Choroid plexus epithelial cell (primary cell): ENCODE measurements at regions not wholly inside any gene's neighbourhood (a gene's known extent, or its start where the extent isn't known, plus 50 kb on each side); places are given as distances from the start of the nearest gene placed in this dataset.
A peak's percentile ranks its signal among the peaks of the same experiment; 100 is the strongest.

Experiments used
- DNase-seq: peaks from one replicate; pipeline ENCODE4 v3.0.0-alpha.2; 2010; ENCODE audit warnings: low read depth
- H3K4me3 ChIP-seq: 2 replicates; pipeline ENCODE4 v1.5.1; 2011; ENCODE audit warnings: low read depth, mild to moderate bottlenecking, control low read depth, low read length, moderate library complexity
- CTCF ChIP-seq: conservative IDR thresholded peaks from 2 replicates; pipeline ENCODE4 v1.5.1; 2011; ENCODE audit warnings: low read depth, mild to moderate bottlenecking, control low read depth, inconsistent platforms, low read length, moderate library complexity

DNA sequence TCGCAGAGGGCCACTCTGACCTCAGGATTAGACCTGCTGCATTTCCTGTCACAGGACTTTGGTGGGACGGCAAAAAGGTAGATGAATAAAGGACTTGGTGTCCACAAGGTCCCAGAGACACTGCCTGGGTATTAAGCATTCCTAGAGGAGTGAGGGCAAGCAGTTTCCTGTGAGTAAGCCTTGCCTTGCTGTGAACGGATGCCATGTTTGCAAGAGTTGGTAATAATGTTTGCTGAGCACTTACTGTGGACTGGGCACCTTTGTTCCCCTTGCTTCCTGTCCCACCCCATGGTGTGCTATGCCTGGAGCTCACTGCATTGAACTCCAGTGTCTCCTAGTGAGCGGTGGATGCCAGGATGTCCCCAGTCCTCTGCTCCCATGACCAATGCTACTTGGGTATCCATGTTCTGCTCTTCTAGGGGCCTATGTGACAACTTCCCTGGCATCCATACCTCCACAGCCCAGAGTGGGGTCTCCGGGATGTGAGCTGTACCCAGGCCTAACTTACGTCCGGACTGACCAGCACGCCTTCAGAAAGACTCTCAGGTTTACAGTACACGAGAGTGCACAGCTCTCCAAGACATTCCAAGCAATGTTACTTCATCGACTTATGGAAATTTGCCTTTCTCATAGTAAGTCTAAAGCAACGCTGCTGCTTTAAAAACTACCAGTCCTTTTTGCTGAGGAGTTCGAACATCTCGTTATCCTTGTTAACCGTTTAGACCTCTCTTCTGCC lies 95.5 kb upstream of the MSX1 start:
- DNase-seq, result peak; percentile 70
- TF ChIP-seq CTCF, result no peak
- H3K4me3 ChIP-seq, result no peak overlapping the region

DNA sequence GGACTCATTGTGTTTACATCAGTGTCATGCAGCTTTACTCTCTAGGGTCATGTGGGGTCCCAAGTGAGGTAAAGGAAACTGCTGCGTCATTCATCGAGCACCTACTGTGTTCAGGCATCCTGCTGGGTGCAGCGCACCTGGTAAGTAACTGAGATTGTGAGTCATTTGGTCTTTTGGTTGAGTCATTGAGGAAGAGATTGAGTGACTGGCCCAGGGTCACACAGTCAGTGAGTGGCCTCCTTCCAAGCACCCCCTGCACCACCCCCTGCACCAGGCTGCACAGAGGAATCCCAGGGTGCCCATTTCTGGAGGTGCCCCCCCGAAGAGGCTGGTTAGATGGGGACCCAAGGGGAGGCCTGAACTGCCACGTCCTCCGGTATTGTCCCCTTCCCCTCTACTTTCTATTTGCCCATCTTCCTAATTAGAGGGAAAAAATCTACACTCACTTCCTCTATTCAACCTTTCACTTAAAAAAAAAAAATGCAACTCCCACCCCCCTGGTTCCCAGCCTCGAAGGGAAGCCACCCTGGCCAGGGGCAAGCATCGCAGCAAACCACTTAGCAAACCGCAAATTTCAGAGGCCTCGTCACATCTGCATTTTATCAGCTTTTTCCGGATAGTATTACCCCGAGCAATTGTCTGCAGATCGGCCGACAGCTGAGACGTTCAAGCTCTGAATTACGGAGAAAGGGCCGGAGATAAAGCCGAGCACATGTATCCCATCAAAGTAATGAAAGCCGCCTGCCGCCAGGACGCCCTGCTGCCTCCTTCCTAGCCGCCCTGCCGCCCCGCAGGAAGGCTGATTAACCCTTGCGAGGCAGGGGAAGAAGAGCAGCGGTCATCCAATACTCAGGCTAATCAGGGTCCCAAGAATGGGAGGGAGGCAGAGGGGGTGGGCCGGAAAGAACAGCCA lies 96.3 kb upstream of the MSX1 start:
- no peak overlapping the region for H3K4me3 ChIP-seq

GRCh38 chr4:4762300-4762699 lies 97.2 kb upstream of the MSX1 start:
- H3K4me3 ChIP-seq, result no peak overlapping the region
- no peak for DNase-seq
- TF ChIP-seq CTCF, result no peak

More for the DNA sequence above, 96.3 kb upstream of the MSX1 start:
- TF ChIP-seq CTCF, result peak; percentile 27
- DNase-seq, result peak; percentile 93

DNA sequence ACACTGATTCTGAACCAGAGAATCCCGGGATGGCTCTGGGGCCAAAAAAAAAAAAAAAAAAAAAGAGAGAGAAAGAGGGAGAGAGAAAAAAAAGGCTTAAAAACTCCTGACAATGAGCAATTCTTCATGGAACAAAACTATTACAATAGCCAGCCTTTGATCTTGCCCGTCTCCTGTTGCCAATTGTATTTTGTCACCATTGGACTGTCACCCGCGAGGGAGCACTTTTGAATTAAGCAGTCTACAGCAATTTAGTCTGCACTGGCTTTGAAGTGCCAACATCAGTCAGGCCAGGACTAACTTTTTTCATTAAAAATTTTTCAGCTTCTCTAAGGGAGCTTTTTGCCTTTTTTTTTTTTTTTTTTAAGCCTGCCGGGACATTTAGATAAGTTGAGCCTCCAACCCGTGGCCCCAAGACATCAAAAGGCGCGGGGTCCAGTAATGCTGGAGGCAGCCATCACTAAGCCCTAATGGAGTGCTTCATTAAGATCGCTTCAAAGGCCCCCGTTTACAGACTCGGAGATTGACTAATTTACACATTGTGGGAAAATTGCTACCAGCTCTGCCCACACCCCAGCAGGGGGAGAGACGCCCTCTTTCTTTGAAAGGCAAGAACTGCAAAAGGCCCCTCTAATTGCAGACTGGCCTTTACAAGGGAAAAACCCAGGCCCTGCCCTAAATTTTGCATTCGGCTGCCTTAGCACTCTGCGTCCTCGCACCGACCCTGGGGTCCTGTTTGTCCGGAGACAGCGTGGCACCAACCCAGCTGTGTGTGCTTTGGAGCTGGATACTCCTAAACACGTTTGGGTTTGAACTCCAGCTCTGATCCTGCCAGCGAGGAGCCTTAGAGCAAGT lies 98.1 kb upstream of the MSX1 start:
- TF ChIP-seq CTCF, result peak; percentile 65
- H3K4me3 ChIP-seq, result no peak overlapping the region
- peak; percentile 31 for DNase-seq

DNA sequence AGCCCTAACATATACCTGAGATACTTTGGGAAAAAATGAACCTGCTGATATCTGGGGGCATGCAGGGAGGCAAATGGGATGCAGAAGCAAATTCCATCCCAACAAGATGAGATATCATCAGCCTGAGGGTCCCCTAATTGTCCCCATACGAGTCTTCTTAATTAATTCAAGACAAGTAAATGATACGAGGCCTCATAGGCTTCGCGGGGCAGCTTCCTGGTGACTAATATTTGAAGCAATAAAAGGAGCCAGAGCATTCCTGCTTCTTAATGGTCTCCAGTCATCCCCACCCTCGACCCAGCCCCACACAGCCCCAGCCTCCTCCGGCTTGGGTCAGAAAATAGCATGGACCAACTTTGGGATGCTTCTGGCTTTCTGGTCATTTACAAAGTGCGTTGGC lies 99.6 kb upstream of the MSX1 start:
- no peak for DNase-seq
- H3K4me3 ChIP-seq, result no peak overlapping the region
- no peak for TF ChIP-seq CTCF

DNA sequence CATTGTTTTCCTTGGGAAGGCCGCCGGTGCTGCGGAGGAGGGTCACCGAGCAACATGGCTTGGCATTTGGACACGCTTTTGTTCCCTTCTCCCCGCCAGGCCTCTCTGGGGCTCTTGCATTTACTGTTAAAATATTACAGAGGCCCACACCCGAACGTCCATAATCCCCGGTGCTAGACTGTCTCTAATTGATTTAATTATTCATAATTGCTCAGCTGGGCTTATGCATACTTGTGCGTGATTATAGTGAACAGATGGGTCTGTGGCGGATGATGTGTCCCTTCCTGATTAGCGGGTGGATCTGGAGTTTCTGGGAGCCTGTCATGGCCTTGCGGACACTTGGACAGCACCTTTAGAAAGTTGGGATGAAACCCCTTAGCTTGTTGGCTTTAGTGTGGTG lies 100.2 kb upstream of the MSX1 start:
- no peak overlapping the region for H3K4me3 ChIP-seq
- TF ChIP-seq CTCF, result no peak
- DNase-seq, result no peak
